NCI-H82 treated with DMSO at 0.1 percent for 48 hours (cell line): ENCODE measurements at regions not wholly inside any gene's neighbourhood (a gene's known extent, or its start where the extent isn't known, plus 50 kb on each side); places are given as distances from the start of the nearest gene placed in this dataset.
"Not testable (repeated sequence)": the region's sequence is repeated elsewhere in the genome, so short reads cannot be mapped to it uniquely, and the experiment has no call there.

ENCODE experiments used
- DNase-seq: peaks from one replicate; lab custom pipeline; 2025; ENCODE audit not compliant: unreplicated experiment; lab: John Stamatoyannopoulos, UW

DNA sequence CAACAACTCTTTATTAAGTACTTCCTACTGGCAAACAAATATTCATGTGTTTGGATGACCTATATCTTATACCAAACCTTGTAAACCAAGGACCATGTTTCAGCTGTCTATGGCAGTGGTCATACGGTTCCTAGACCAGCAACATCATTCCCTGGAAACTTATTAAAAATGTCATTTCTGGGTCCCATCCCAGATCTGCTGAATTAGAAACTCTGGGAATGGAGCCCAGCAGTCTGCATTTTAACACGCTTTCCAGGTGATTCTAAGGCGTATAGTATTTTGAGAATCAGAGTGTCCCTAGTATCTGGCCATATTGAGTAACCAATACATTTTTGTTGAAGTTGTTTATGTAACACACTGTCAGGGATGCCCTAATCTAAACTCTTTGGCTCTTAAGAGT lies 363.4 kb upstream of the LRRC3B start:
- no peak for DNase-seq

DNA sequence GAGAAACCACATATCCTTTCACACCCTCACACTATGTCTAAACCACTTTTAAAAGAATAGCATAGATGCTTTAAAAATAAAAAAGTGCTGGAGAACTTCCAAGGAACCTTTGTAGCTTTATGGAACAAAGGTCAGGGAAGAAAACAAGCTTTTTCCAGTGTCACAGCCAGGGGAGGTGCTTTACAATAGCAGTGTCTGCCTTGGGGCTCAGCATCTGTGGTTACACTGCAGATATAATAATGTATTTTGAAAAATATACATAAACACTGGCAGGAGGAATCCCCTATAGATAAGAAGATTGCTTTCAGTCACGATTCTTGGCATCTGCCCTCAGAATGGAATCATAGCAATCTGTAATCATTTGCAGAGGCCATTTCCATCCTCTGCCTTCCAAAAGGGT lies 362.4 kb upstream of the LRRC3B start:
- no peak for DNase-seq

DNA sequence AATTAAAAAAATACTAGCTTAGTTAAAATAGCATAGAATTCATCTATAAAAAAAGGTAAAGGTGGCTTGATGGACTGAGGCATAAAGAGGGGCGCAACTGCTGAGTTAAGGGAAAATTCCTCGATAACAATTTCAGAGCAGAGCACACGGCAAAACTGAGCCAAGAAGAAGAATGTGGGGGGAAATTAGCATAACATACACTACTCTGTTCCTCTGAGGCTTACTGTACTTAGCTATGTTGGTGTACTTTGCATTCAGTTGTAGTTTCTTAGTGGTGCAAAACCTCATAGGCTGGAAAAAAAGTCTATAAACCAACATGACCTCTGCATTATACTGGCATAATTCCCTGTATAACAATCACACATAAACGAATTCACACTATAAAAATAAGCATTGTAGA lies 357.9 kb upstream of the LRRC3B start:
- no peak for DNase-seq

DNA sequence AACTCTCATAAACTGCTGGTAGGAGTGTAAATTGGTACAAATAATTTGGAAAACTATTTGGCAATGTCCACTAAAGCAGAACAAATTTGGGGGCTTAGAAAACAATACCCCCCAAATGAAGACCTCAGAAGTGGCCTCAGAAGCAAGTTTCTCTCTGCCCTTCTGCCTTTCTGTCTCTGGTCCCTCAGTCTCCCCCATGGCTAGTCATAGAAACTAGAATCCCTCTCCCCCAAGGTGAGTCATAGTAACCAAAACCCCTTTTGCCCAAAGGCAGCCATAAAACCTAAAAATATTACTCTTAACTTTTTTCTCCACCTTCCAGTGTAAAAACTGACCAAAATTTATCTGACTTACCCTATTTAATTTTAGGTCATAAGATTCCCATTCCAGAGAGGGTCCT lies 350.7 kb upstream of the LRRC3B start:
- no peak for DNase-seq

DNA sequence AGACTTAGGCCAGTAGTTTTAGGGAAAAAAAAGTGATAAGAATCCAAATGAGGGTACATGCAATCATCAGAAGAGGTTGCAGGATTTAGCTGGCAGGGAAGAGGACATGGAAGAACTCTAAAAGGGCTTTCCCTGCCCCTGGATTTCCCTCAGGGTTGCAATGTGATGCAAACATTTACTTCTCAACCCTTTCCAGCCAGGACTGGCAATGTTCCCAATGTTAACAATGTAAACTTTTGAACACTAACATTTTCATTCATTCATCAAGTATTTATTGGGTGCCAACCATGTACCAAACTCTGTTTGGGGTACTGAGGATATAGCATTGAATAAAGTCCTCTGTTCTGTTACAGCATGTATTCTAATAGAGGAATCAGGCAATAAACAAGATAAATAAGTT lies 349.4 kb upstream of the LRRC3B start:
- no peak for DNase-seq

DNA sequence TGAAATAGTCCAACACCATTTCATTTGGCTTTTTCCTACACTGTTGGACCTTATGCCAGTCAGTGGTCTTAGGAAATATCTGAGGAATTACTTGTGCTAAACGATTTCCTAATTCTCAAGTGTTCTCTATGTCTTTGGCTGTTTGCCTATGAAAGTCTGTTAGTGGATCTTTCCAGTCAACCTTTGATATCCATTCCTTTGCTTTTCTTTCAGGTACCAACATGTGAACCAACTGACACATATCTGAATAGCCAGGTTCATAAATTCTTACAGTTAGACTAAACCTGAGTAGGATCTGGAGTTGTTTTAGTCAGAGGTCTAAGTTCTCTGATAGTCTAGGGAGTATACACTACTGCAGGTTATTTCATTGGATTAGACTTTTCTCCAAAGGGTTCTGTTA lies 343.5 kb upstream of the LRRC3B start:
- DNase-seq, result no peak

DNA sequence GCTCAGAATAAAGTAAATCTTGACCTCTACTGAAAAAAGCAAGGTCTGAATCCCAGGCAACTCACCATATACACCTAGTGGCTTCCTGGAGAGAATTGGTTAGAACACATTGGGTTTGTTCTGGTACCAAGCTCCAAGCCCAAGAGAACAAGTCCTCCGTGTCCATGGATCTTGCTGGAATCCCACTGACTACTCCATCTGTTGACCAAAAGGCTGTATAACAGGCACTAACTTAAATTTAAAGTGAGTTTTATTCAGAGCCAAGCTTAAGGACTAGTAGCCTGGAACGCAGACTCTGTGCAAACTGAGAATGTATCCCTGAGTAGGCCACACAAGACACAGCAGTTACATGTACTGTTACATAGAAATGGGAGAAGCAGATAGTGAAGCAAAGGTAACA lies 342.1 kb upstream of the LRRC3B start:
- no peak for DNase-seq

DNA sequence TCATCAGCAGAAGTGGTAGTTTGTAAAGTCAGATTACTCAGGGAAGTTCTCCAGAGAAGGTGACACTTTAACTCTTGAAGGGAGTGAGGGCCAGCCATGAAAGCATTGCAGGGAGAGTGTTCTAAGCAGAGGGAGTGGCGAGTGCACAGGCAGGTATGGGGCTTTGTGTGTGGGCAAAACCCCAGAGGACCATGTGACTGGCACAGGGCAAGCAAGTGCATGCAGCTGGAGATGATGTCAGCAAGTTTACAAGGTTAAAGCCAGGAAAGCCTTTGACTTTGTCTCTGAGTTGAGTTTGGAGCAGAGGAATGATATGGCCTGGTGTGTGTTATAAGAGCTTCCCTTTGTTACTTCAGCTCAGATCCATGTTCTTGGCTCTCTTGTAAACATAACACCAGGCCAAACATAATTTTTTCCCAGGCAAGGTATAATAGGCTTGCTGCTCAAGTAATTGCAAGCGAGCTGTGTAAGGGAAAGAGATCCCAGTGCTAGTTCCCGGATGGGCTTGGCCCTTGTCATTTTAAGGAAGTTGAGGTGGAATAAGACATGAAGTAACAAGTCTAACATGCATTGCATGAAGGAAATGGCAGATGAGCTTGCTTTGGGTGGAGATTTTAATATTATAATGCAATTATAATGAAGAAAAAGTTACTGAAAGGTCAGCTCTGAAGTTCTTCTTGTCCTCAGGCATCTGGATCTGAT lies 341.1 kb upstream of the LRRC3B start:
- no peak for DNase-seq

DNA sequence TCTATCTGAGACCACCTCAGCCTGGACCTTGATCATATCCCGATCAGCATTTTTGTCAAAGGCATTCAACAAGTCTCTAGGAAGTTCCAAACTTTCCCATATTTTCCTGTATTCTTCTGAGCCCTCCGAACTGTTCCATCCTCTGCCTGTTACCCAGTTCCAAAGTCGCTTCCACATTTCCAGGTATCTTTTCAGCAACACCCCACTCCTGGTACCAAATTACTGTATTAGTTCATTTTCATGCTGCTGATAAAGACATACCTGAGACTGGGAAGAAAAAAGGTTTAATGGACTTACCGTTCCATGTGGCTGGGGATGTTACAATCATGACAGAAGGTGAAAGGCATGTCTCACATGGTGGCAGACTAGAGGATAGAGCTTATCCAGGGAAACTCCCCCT lies 338.1 kb upstream of the LRRC3B start:
- not testable (repeated sequence) for DNase-seq

DNA sequence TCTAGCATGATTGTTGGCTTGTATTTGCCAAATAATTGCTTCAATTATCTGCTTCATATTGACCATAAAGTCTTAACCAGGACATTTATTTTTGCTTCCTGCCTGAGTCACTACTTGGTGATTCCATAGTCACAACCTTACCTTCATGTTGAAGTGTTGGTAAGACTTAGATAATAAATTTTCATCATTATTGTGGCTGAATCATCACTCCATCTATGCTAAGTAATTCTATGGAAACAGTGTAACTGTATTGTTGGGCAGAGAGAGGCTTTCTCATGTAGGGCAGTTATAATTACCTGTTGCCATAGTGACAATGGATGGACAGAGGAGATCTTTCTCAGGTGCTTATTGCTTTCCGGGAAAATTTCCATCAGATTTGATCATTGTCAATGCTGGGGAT lies 330.7 kb upstream of the LRRC3B start:
- DNase-seq, result no peak

DNA sequence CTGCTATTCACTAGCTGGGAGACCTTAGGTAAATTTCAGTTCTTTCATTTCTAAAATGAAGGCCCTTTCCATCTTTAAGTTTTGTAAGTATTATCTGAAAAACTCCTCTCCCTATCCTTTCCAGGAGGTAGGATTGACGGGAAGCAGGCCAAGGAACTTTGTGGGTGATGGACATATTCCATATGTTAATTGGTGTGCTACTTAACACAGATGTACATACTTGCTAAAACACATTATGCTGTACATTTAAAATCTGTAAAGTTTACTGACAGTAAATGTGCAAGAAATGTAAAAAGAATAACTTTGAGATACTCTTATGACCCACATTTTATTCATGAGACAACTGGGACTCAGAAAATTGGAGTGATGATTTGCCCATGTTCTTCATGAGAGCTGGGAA lies 329.8 kb upstream of the LRRC3B start:
- DNase-seq, result no peak

DNA sequence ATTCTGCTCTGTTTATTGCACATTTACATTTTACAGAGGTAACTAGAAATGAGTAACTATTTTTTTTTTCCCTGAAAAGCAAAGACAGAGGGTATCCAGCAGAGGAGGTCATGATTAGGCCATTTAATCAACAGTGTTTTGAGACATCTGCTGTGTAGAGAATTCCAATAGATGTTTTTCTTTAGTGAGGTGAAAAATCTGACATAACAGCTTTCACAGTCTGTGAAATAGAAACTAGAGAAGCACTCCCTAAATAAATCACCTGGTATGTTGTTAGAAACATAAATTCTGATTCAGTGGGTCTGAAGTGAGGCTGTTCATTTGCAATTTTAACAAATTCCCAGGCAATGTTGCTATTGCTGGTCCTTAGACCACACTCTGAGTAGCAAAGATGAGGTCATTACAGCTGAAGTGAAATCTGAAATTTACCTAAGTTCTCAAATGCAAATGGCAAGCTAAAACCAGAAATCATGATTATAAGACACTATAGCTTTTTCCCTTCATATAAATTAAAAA lies 329.2 kb upstream of the LRRC3B start:
- no peak for DNase-seq

DNA sequence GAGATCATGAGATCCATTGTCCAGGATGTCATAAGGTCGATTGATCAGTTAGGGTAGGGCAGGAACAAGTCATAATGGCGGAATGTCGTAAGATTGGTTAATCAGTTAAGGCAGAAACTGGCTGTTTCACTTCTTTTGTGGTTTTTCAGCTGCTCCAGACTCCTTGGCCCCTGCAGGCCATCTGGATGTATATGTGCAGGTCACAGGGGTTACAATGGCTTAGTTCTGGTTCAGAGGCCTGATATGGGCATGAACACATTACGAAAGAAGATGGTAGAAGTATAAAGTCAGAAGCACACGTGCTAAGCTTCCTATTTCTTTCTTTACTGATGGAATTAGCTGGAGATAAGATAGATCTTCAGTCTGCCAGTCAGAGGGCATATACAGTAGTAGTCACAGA lies 315.4 kb upstream of the LRRC3B start:
- no peak for DNase-seq

DNA sequence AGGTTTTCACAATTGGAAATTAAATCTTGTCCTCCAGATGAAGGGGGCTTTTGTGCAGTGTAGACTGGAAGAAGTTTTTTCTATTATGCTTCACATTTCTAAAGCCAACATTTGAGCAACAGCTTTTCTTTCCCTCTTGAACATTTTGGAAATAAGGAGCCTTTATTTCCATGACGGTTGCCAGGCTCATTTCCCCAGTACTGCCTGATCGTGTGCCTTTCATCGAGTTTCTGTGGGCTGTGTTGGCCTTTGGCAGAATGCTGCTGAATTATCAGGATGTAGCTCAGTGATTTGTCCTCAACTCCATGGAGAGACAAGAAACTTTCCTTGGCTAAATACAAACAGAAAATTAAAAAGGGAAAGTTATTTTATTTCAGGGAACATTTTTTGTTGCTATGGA lies 314.8 kb upstream of the LRRC3B start:
- no peak for DNase-seq

DNA sequence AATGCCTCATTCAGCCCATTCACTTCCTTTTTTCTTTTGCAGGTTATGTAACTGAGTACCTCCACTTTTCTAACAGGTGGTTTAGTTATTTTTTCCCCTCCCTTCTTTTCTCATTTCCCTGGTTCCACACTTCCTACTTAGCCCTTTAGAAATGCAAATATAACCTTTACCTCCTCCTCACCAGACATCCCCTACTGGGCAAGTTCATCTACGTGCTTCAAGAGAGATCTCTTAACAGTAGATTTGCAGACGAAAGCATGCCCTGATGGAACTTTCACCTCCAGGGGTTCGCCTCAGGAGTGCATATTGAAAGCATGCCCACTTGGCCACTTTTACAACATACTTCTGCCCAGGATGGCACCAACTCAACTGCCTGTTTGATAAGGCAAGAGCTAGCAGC lies 314.1 kb upstream of the LRRC3B start:
- no peak for DNase-seq

DNA sequence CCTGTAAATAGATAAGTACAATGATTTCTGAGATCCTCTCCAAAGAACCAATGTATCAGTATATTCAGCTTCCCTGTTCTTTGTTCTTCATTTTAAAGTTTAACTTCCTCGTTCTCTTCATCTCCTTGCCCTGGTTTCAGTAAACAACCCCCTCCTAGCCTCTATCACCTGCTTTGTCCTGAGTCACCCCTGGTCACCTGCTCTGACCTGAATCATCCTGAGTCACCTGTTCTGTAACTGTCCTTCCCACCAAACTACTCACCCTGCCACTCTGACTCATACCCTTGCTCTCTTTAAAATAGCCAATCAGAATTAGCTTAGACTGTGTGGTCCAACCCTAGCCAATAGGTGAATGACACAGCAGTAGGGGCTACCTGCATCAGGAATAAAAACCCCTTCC lies 313.0 kb upstream of the LRRC3B start:
- DNase-seq, result not testable (repeated sequence)

DNA sequence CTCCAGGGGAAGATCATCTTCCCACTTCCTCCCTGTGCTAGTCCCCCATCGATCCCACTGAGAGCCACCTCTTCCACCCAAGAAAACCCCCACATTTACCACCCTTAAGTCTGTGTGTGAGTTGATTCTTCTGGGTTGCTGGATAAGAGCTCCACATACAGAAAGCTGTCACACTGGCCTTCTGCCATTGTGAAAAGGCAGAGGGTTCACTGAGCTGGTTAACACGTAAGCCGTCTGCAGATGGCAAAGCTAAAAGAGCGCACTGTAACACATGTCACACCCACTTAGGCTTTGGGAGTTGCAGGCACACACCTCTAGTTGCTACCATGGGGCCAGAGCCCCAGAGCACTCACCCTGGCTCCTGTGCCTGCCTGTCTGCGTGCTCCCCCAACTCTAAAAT lies 309.8 kb upstream of the LRRC3B start:
- no peak for DNase-seq

DNA sequence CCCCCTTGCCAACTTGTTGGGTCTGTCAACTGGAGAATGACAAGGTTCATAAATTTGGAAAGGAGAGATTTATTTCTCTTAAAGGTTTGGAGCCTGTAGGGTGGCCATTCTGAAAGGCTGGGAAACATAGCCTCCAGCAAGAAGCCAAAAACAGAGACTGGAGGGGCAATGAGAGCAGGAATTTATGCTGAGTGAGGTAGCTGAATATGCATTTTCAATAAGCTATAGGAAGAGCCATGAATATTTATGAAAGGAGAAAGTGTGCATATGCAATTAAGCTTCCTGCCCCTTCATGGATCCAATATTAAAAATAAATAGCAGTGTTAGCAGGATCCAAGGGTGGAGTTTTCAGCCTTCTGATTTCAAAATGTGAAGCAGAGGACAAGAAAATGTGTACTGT lies 306.1 kb upstream of the LRRC3B start:
- no peak for DNase-seq

DNA sequence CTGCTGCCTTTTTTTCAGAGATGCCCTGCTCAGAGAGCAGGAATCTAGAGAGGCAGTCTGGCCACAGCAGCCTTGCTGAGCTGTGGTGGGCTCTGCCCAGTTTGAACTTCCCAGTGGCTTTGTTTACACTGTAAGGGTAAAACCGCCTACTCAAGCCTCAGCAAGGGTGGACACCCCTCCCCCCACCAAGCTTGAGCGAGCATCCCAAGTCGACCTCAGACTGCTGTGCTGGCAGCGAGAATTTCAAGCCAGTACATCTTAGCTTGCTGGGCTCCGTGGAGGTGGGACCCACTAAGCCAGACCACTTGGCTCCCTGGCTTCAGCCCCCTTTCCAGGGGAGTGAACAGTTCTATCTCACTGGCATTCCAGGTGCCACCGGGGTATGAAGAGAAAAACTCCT lies 298.8 kb upstream of the LRRC3B start:
- DNase-seq, result not testable (repeated sequence)

DNA sequence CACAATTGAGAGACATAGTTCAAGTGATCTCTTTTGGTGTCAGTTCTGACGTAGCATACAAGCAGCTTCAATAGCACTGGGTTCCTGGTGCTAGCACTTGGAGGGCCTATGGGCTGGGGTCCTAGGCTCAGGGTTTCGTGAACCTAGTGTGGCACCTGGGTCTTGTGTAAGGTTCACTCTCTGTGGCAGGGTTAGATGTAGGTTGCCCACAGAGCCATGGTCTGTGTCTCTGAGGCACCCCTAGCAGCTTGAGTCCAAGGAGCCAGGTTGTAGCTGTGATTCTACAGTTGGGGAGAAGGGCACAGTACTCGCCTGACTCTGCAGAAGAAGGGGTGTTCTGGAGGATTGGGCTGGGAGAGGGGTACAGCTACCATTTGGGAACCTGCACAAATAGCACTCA lies 282.6 kb upstream of the LRRC3B start:
- no peak for DNase-seq

DNA sequence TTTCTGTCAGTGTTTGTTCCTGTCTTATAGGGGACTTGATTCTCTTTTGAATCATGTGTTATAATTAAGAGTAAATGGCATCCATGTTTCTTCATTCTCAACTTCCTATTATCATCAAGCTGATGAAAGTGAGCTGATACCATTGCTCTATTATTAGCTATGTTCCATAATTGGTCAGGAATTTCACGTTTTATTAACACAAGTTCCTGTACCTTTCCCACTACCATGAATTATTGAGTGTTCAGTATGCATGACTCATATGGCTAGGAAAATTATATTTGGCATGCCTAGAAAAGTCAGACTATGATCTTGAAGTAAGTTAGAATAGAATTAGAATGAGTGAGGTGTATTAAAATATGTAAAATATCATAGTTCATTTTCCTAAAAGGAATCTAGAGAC lies 278.9 kb upstream of the LRRC3B start:
- no peak for DNase-seq

DNA sequence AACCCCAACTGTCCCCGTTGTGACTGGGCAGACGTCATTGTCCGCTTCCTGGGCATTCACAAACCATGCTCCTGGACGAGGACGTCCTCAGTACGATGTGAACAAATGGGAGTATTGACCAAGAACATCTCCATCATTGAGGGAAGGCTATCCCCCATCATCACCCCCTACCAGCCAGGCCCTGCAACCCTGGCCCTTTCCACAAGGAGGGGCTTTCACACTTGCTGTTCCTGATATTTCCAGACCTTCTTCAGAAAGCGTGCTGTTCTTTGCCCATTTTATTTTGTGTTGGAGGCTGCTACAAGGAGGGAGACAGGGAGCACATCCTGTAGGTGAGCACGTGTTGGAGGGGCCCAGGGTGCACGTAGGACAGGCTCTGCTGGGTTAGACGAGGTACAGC lies 277.0 kb upstream of the LRRC3B start:
- no peak for DNase-seq

DNA sequence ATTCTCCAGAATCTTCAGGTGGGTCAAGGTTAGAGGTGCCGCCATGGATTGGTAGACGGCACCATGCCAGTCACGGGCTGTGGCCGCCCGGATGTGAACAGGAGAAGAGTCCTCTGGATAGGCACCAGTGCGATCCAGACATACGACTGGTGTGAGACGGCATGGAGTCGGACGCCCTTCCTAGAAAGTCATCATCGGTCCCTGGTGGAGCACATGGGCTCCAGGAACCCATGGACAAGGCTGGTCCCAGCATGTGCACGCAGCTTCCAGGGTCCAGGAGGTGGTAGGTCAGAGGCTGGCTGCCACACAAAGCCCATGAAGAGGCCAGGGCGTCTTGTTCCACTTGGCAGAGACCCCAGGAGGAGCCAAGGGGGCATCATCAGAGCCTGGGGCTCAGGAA lies 276.1 kb upstream of the LRRC3B start:
- DNase-seq, result no peak
